Loucy (cell line): ENCODE measurements at regions not wholly inside any gene's neighbourhood (a gene's known extent, or its start where the extent isn't known, plus 50 kb on each side); places are given as distances from the start of the nearest gene placed in this dataset.

Source experiments
- H2AFZ ChIP-seq: fragments of 200-600 bp; sonication (generic); 2 replicates; pipeline ENCODE4 v1.6.0; 2016; ENCODE audit warnings: antibody characterized with exemption, mild to moderate bottlenecking, low read length, moderate library complexity
- H3F3A ChIP-seq: fragments of 200-600 bp; 2 replicates; pipeline ENCODE4 v1.6.0; 2016; ENCODE audit warnings: antibody characterized with exemption, low read depth, mild to moderate bottlenecking
- H3K27me3 ChIP-seq: fragments of 200-600 bp; sonication (generic); 2 replicates; pipeline ENCODE4 v1.6.1; 2014; ENCODE audit warnings: low read length, mild to moderate bottlenecking; ENCODE audit not compliant: insufficient read depth, poor library complexity, severe bottlenecking
- H3K36me3 ChIP-seq: fragments of 200-600 bp; sonication (generic); 2 replicates; pipeline ENCODE4 v1.6.1; 2016; ENCODE audit warnings: low read length; ENCODE audit not compliant: insufficient read depth
- H3K4me1 ChIP-seq: fragments of 200-600 bp; sonication (generic); 2 replicates; pipeline ENCODE4 v1.5.1; 2014; ENCODE audit warnings: low read length, mild to moderate bottlenecking; ENCODE audit not compliant: insufficient read depth, poor library complexity, severe bottlenecking
- H3K4me2 ChIP-seq: fragments of 200-600 bp; sonication (generic); 2 replicates; pipeline ENCODE4 v1.6.0; 2014; ENCODE audit warnings: antibody characterized with exemption, low read length, low read depth, mild to moderate bottlenecking; ENCODE audit not compliant: poor library complexity, severe bottlenecking
- H3K4me3 ChIP-seq: fragments of 200-600 bp; sonication (generic); 2 replicates; pipeline ENCODE4 v1.5.1; 2014; ENCODE audit warnings: low read length, mild to moderate bottlenecking, mixed read lengths; ENCODE audit not compliant: poor library complexity, severe bottlenecking
- H3K79me2 ChIP-seq: fragments of 200-600 bp; sonication (generic); 2 replicates; pipeline ENCODE4 v1.6.1; 2014; ENCODE audit warnings: low read length; ENCODE audit not compliant: insufficient read depth
- H3K9ac ChIP-seq: fragments of 200-600 bp; sonication (generic); 2 replicates; pipeline ENCODE4 v1.6.0; 2014; ENCODE audit warnings: mild to moderate bottlenecking, low read depth, low read length, moderate library complexity; ENCODE audit not compliant: poor library complexity, severe bottlenecking
- H3K9me2 ChIP-seq: fragments of 200-600 bp; sonication (generic); replicated peaks from 2 replicates; pipeline ENCODE4 v1.6.1; 2016; ENCODE audit warnings: low read depth, low read length, mixed read lengths
- H3K9me3 ChIP-seq: fragments of 200-600 bp; sonication (generic); 2 replicates; pipeline ENCODE4 v1.6.1; 2014; ENCODE audit warnings: mild to moderate bottlenecking, antibody characterized with exemption, low read length, low read depth; ENCODE audit not compliant: insufficient read depth
- H4K20me1 ChIP-seq: fragments of 200-600 bp; sonication (generic); 2 replicates; pipeline ENCODE4 v1.6.0; 2014; ENCODE audit warnings: antibody characterized with exemption, low read length, mild to moderate bottlenecking; ENCODE audit not compliant: insufficient read depth, poor library complexity, severe bottlenecking
- CTCF ChIP-seq: fragments of 200-600 bp; sonication (generic); conservative IDR thresholded peaks from 2 replicates; pipeline ENCODE4 v1.5.1; 2014; ENCODE audit warnings: mild to moderate bottlenecking, antibody characterized with exemption, low read length
- EZH2phosphoT487 ChIP-seq: fragments of 200-600 bp; IDR thresholded peaks from 2 replicates; pipeline ENCODE4 v1.6.1; 2018; ENCODE audit warnings: antibody characterized with exemption, mild to moderate bottlenecking, moderate library complexity, borderline replicate concordance

- H3K79me2 ChIP-seq = no peaks in the 10 kb centered on the region
- no peak overlapping the region for H3K4me2 ChIP-seq
- no peaks in the 10 kb centered on the region for H3K4me1 ChIP-seq
- H4K20me1 ChIP-seq = no peaks in the 10 kb centered on the region
- no peak overlapping the region for H2AFZ ChIP-seq
- no peak overlapping the region for H3K4me3 ChIP-seq
- H3K36me3 ChIP-seq = no peaks in the 10 kb centered on the region
- H3K27me3 ChIP-seq = no peaks in the 10 kb centered on the region
- no peaks in the 10 kb centered on the region for H3K9me3 ChIP-seq
- H3K9me2 ChIP-seq = no peaks in the 10 kb centered on the region
- TF ChIP-seq CTCF (no peak), EZH2phosphoT487 (no peak)
- H3F3A ChIP-seq = no peaks in the 10 kb centered on the region
- H3K9ac ChIP-seq = no peak overlapping the region
These were observed 70.9 kb upstream of the CCDC167 start for GRCh38 chr6:37570482-37571133.

- no peak overlapping the region for H3K4me2 ChIP-seq
- H2AFZ ChIP-seq = no peak overlapping the region
- no peaks in the 10 kb centered on the region for H3F3A ChIP-seq
- no peaks in the 10 kb centered on the region for H3K9me3 ChIP-seq
- no peaks in the 10 kb centered on the region for H3K79me2 ChIP-seq
- no peaks in the 10 kb centered on the region for H3K4me1 ChIP-seq
- H3K27me3 ChIP-seq = no peaks in the 10 kb centered on the region
- TF ChIP-seq CTCF (no peak), EZH2phosphoT487 (no peak)
- H3K36me3 ChIP-seq = no peaks in the 10 kb centered on the region
- no peak overlapping the region for H3K4me3 ChIP-seq
- H4K20me1 ChIP-seq = no peaks in the 10 kb centered on the region
- no peak overlapping the region for H3K9ac ChIP-seq
- H3K9me2 ChIP-seq = no peaks in the 10 kb centered on the region
These were observed 70.2 kb upstream of the CCDC167 start for GRCh38 chr6:37569743-37570481.

- Histone ChIP-seq H3K4me2 (no peak overlapping the region), H3K36me3 (no peaks in the 10 kb centered on the region), H3K4me3 (no peak overlapping the region), H3F3A (no peaks in the 10 kb centered on the region), H3K9ac (no peak overlapping the region), H3K4me1 (no peaks in the 10 kb centered on the region), H2AFZ (no peak overlapping the region), H3K79me2 (no peaks in the 10 kb centered on the region), H3K27me3 (no peaks in the 10 kb centered on the region), H3K9me3 (no peaks in the 10 kb centered on the region), H3K9me2 (no peaks in the 10 kb centered on the region), H4K20me1 (no peaks in the 10 kb centered on the region)
- TF ChIP-seq CTCF (no peak), EZH2phosphoT487 (no peak)
These were observed 69.6 kb upstream of the CCDC167 start for GRCh38 chr6:37569317-37569716.
